ENCODE measurements at regions not wholly inside any gene's neighbourhood (a gene's known extent, or its start where the extent isn't known, plus 50 kb on each side); places are given as distances from the start of the nearest gene placed in this dataset.
"Not testable (repeated sequence)": the region's sequence is repeated elsewhere in the genome, so short reads cannot be mapped to it uniquely, and the experiment has no call there.

DNA sequence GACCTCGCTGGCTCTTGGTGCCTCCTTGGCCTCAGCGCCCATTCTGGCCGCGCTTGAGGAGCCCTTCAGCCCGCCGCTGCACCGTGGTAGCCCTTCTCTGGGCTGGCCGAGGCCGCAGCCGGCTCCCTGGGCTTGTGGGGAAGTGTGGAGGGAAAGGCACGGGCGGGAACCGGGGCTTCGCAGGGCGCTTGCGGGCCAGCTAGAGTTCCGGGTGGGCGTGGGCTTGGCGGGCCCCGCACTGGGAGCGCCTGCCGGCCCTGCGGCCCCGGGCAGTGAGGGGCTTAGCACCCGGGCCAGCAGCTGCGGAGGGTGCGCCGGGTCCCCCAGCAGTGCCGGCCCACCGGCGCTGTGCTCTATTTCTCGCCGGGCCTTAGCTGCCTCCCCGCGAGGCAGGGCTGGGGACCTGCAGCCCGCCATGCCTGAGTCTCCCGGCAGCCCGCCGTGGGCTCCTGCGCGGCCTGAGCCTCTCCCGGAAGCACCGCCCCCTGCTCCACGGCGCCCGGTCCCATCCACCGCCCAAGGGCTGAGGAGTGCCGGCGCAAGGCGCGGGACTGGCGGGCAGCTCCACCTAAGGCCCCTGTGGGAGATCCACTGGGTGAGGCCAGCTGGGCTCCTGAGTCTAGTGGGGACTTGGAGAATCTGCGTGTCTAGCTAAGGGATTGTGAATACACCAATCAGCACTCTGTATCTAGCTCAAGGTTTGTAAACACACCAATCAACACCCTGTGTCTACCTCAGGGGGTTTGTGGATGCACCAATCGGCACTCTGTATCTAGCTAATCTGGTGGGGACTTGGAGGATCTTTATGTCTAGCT lies 141.1 kb downstream of the SLCO4C1 start:
- not testable (repeated sequence) for DNase-seq (ENCODE audit: low spot score)

- no peak for DNase-seq (ENCODE audit: low spot score)
These were observed 141.8 kb downstream of the SLCO4C1 start for GRCh38 chr5:102154291-102154690.

DNA sequence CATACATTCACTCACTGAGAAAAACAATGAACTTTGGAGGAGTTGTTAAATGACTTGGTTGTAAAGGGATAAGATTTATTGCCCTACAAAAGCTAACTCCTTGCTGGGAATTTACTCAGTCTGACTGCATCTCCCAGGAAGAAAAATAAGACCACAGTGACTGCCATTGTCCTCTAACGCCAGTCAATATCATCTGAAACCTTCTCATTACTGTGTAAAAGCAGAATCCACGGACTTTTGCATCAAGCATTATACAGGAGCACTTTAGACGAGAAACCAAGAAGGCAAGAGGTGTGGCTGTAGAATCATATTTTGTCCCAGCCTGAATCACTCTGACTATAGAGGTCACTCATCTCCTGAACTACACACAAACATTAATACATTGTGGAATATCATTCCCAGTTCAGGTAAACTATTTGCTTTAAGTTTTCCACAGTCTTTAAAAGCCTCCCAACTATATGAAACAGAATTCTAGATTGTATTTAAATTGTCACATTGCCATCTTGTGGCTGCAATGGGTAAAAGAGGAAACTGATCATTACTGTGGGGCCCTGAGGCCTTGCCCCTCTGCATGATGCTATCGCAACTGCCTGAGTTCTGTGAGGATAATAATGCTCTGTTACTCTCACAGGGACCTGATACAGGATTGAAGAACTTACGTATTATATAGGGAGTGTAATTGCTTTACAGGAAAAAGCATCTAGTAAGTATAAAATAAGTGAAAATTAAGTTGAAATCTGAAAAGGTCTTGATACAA lies 142.9 kb downstream of the SLCO4C1 start:
- DNase-seq (ENCODE audit: low spot score) = peak; percentile 5

- no peak for DNase-seq (ENCODE audit: low spot score)
These were observed 157.1 kb downstream of the SLCO4C1 start for GRCh38 chr5:102139029-102139428.

DNA sequence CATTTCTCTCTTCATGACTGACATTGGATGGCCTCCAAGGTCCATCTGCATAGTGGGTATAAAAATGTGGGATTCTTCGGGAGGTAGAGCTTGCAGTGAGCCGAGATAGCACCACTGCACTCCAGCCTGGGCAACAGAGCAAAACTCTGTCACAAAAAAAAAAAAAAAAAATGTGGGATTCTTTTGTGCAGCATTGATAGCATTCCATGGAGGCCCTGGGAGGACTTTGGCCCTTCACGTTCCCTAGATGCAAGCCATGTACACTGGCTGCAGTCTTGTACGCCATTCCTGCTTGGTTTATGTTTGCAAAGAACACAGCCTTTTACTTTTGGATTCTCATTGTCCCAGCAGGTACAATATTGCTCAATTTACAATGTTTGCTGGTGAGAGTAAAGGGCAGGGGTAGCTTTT lies 157.8 kb downstream of the SLCO4C1 start:
- DNase-seq (ENCODE audit: low spot score) = no peak

DNA sequence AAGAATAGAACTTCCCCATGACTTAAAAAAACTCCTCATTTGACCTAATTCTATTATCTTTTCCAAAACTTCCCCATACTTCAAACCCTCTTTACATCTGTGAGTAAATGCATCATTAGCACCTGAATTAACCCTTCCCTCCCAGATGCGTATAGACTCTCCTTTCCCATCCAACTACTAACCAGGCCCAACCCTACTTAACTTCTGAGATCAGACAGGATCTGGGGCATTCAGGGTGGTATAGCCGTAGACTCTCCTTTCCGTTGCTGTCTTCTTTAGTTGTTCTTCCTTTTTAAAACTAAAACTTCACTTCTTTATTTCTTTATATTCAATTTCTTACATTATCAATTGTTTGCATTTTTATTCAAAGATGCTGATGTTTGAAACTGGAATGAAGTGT lies 165.2 kb downstream of the SLCO4C1 start:
- no peak for DNase-seq (ENCODE audit: low spot score)

- DNase-seq (ENCODE audit: low spot score) = no peak
These were observed 165.7 kb downstream of the SLCO4C1 start for GRCh38 chr5:102130386-102130785.

DNA sequence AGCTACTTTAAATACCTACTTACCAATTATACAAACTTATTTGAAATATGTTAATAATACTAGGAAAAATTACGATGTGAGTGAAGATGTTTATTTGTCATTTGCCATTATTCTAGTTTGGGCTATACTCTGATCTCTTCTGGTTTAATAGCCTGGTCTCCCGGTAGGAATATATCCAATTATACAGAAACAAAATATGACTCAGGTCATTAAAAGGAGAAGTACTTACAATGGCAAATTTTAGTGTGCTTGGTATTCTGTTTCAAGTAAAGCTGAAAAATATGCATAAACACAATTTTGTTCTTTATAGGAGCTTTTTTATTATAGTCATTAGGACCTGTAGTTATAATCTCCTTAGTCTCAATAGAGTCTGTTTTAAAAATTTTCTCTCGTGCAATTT lies 176.8 kb downstream of the SLCO4C1 start:
- DNase-seq (ENCODE audit: low spot score) = no peak

- no peak for DNase-seq (ENCODE audit: low spot score)
These were observed 180.3 kb downstream of the SLCO4C1 start for GRCh38 chr5:102115736-102116135.

DNA sequence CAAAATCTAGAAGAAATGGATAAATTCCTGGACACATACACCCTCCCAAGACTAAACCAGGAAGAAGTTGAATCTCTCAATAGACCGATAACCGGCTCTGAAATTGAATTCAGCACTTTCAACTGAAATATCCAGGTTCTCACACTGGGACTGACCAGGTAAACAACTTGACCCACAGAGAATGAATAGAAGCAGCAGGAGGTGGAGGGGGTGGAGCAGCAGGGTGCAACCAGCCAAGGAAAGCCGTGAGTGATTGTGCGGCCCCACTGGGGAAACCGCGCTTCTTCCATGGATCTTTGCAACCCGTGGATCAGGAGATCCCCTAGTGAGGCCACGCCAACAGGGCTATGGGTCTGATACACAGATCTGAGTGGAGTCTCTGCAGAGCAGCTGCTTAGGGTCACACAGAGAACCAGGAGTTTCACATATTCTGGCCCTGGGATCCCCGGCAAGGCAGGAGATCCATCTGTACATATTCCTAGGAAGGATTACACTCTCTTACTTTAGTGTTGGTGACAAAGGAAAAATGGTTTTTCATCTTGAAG lies 181.5 kb downstream of the SLCO4C1 start:
- no peak for DNase-seq (ENCODE audit: low spot score)

- DNase-seq (ENCODE audit: low spot score) = no peak
These were observed 188.2 kb downstream of the SLCO4C1 start for GRCh38 chr5:102107865-102108264.

- DNase-seq (ENCODE audit: low spot score) = no peak
These were observed 189.5 kb downstream of the SLCO4C1 start for GRCh38 chr5:102106599-102106998.

DNA sequence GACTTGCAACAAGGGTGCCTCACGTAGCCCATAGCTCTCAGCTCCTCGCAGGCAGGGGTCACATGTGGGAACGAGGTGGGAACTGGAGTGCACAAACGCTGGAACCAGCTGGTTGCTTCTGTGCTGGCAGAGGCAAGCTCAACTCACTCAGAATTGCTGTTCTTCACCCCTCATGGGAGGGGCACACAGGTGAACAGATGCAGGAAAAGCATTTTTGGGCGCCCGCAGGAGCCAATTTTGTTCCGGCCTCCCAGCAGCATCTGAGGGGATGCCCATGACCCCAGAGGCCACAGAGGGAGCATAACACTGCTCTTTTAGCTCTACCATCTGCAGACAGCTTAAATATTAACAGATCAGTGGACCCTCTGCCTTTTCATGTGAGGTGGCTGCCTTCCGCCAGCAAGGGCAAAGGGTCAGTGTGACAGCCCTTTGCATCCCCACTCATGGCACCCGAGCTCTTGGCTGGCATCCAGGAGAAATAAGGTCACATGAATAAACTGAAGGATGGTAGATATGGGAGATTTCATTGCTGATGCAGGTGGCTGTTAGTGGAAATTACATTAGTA lies 196.2 kb downstream of the SLCO4C1 start:
- DNase-seq (ENCODE audit: low spot score) = no peak

- not testable (repeated sequence) for DNase-seq (ENCODE audit: low spot score)
These were observed 197.0 kb downstream of the SLCO4C1 start for GRCh38 chr5:102099083-102099482.

GRCh38 chr5:102098606-102099005 lies 197.5 kb downstream of the SLCO4C1 start:
- not testable (repeated sequence) for DNase-seq (ENCODE audit: low spot score)

DNA sequence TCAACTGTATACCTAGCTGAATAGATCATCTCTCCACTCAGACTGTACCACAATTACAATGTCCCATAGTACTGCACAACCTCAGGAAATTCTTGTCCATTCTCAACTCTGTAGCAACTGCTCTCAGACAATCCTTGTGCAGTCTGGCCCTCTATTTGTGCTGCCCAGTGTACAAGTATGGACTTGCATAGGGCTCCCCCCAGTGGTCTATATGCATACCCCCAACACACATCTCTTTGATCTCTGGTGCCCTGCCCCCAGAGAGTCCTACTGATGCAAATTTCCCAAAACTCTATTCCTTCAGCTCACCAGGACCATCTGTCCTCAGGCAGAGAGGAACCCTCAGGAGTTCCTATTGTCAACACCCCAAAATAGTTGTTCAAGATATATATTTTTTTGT lies 205.3 kb downstream of the SLCO4C1 start:
- no peak for DNase-seq (ENCODE audit: low spot score)

- no peak for DNase-seq (ENCODE audit: low spot score)
These were observed 206.2 kb downstream of the SLCO4C1 start for GRCh38 chr5:102089883-102090282.

GRCh38 chr5:102087906-102088305 lies 208.2 kb downstream of the SLCO4C1 start:
- DNase-seq (ENCODE audit: low spot score) = no peak

DNA sequence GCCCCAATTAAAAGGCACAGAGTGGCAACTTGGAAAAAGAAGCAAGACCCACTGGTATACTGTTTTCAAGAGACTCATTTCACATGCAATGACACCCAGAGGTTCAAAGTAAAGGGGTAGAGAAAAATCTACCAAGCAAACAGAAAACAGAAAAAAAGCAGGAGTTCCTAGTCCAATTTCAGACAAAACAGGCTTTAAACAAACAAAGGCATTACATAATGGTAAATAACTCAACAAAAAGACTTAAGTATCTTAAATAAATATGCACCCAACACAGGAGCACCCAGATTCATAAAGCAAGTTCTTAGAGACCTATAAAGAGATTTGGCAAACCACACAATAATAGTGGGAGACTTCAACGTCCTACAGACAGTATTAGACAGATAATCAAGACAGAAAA lies 215.8 kb downstream of the SLCO4C1 start:
- no peak for DNase-seq (ENCODE audit: low spot score)

DNA sequence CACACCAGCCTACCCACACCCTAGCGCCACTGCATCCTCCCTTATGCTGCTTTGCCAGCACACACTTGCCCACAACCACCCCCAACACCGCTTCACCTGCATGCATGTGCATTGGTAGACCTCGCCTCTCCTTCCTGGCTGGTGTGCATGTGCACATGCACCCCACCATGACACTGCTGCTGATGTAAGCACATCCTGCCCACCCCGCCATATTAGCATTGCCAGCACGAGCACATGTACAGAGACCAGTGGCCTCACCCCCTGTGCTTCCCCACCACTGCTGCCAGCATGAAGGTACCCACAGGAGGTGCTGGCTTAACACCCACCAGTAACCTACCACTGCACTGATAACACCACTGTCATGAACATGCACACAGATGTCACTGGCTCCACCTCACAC lies 218.2 kb downstream of the SLCO4C1 start:
- DNase-seq (ENCODE audit: low spot score) = no peak

DNA sequence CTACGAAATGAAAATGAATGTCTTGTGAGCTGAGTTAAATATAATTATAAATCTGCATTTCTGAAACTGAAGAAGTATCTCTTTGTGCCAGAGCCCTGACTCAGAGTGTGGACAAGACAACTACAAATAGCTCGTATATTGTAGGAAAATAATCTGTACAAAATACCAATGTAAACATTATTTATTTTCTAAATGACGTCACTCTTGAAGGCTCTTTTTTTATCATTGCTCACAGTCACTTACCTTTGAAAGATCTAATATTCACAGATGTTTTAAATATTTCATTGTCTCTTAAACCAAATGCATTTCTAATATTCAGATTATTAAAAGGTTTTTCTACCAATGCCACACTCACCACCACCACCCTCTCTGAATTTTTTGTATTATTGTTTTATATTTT lies 226.1 kb downstream of the SLCO4C1 start:
- no peak for DNase-seq (ENCODE audit: low spot score)

- DNase-seq (ENCODE audit: low spot score) = no peak
These were observed 227.2 kb downstream of the SLCO4C1 start for GRCh38 chr5:102068870-102069269.

GRCh38 chr5:102049517-102049916 lies 246.6 kb downstream of the SLCO4C1 start:
- DNase-seq (ENCODE audit: low spot score) = no peak

All from CD4-positive, alpha-beta T cell treated with Interleukin-2 at 100 ng/mL for 4 hours (primary cell).